ENCODE measurements at regions not wholly inside any gene's neighbourhood (a gene's known extent, or its start where the extent isn't known, plus 50 kb on each side); places are given as distances from the start of the nearest gene placed in this dataset.

- TF ChIP-seq CTCF (IDR thresholded peaks at IDR 0.05): no peak
- no peak for TF ChIP-seq POLR2A (IDR thresholded peaks at IDR 0.05)
These were observed 104.9 kb downstream of the RPRM start for GRCh38 chr2:153373510-153374279.
